NCI-H524 treated with DMSO at 0.1 percent for 48 hours (cell line): ENCODE measurements at regions not wholly inside any gene's neighbourhood (a gene's known extent, or its start where the extent isn't known, plus 50 kb on each side); places are given as distances from the start of the nearest gene placed in this dataset.
"Not testable (repeated sequence)": the region's sequence is repeated elsewhere in the genome, so short reads cannot be mapped to it uniquely, and the experiment has no call there.

Experiments
- DNase-seq: peaks from one replicate; lab custom pipeline; 2025; lab: John Stamatoyannopoulos, UW

- no peak for DNase-seq
These were observed 250.6 kb downstream of the SMAD2 start for GRCh38 chr18:47679864-47680263.

- no peak for DNase-seq
These were observed 252.5 kb downstream of the SMAD2 start for GRCh38 chr18:47677952-47678351.

GRCh38 chr18:47669815-47670214 is 260.6 kb downstream of the SMAD2 start:
- no peak for DNase-seq

GRCh38 chr18:47658498-47658897 is 272.0 kb downstream of the SMAD2 start:
- no peak for DNase-seq

- no peak for DNase-seq
These were observed 275.5 kb downstream of the SMAD2 start for GRCh38 chr18:47654988-47655387.

GRCh38 chr18:47644896-47645295 is 285.6 kb downstream of the SMAD2 start:
- no peak for DNase-seq

- not testable (repeated sequence) for DNase-seq
These were observed 292.9 kb downstream of the SMAD2 start for GRCh38 chr18:47637551-47637950.

GRCh38 chr18:47635416-47635815 is 295.0 kb downstream of the SMAD2 start:
- no peak for DNase-seq

GRCh38 chr18:47632970-47633635 is 297.4 kb downstream of the SMAD2 start:
- peak; percentile 25 for DNase-seq

GRCh38 chr18:47628893-47629292 is 301.6 kb downstream of the SMAD2 start:
- DNase-seq: no peak

- DNase-seq: no peak
These were observed 302.1 kb downstream of the SMAD2 start for GRCh38 chr18:47628240-47628781.

- DNase-seq: no peak
These were observed 303.4 kb downstream of the SMAD2 start for GRCh38 chr18:47627030-47627429.

GRCh38 chr18:47619771-47620448 is 310.5 kb downstream of the SMAD2 start:
- DNase-seq: no peak

- no peak for DNase-seq
These were observed 311.7 kb downstream of the SMAD2 start for GRCh38 chr18:47618758-47619157.

- no peak for DNase-seq
These were observed 315.4 kb downstream of the SMAD2 start for GRCh38 chr18:47615043-47615442.

GRCh38 chr18:47613929-47614328 is 316.5 kb downstream of the SMAD2 start:
- DNase-seq: no peak

- no peak for DNase-seq
These were observed 318.8 kb downstream of the SMAD2 start for GRCh38 chr18:47611649-47612048.

GRCh38 chr18:47606526-47606925 is 323.9 kb downstream of the SMAD2 start:
- no peak for DNase-seq

- no peak for DNase-seq
These were observed 325.4 kb downstream of the SMAD2 start for GRCh38 chr18:47605093-47605492.

- DNase-seq: no peak
These were observed 326.4 kb downstream of the SMAD2 start for GRCh38 chr18:47604021-47604420.

GRCh38 chr18:47603158-47603557 is 327.3 kb downstream of the SMAD2 start:
- no peak for DNase-seq

GRCh38 chr18:47602273-47602897 is 328.1 kb downstream of the SMAD2 start:
- no peak for DNase-seq
